SK-N-SH (cell line): ENCODE measurements at regions not wholly inside any gene's neighbourhood (a gene's known extent, or its start where the extent isn't known, plus 50 kb on each side); places are given as distances from the start of the nearest gene placed in this dataset.

Experiments used
- CTCF ChIP-seq: fragments of 200-600 bp; sonication (generic); IDR thresholded peaks from 2 replicates; pipeline ENCODE4 v1.6.1; 2017; ENCODE audit warnings: antibody characterized with exemption, mild to moderate bottlenecking, moderate library complexity
- EP300 ChIP-seq, 2 experiments: IDR thresholded peaks; 2 replicates each; pipeline versions ENCODE4 v1.4.0 to v1.6.1; 2012; ENCODE audit warnings: borderline replicate concordance in 1 of 2, low read depth in 1 of 2, low read length in 1 of 2
- EZH2phosphoT487 ChIP-seq: fragments of 200-600 bp; sonication (generic); IDR thresholded peaks from 2 replicates; pipeline ENCODE4 v1.6.1; 2017; ENCODE audit warnings: low read depth, mixed run types, mild to moderate bottlenecking, antibody characterized with exemption, moderate library complexity, borderline replicate concordance
- MAX ChIP-seq: IDR thresholded peaks from 2 replicates; pipeline ENCODE4 v1.4.0; 2012; ENCODE audit warnings: low read depth
- MXI1 ChIP-seq: IDR thresholded peaks from 2 replicates; pipeline ENCODE4 v1.6.1; 2012; ENCODE audit warnings: mild to moderate bottlenecking, low read depth, low read length, improper control_type of control experiment
- NRF1 ChIP-seq: IDR thresholded peaks from 2 replicates; pipeline ENCODE4 v1.6.1; 2012; ENCODE audit warnings: low read depth, mild to moderate bottlenecking, low read length
- RAD21 ChIP-seq: IDR thresholded peaks from 2 replicates; pipeline ENCODE4 v1.6.1; 2012; ENCODE audit warnings: mild to moderate bottlenecking, low read length
- REST ChIP-seq: IDR thresholded peaks from 2 replicates; pipeline ENCODE4 v1.6.1; 2012; ENCODE audit warnings: mild to moderate bottlenecking, low read depth, low read length, moderate library complexity
- RXRA ChIP-seq: IDR thresholded peaks from 2 replicates; pipeline ENCODE4 v1.4.0; 2012; ENCODE audit warnings: low read depth, mild to moderate bottlenecking, borderline replicate concordance
- SIN3A ChIP-seq: IDR thresholded peaks from 2 replicates; pipeline ENCODE4 v1.6.1; 2012; ENCODE audit warnings: low read depth, mild to moderate bottlenecking, low read length, moderate library complexity, borderline replicate concordance
- TAF1 ChIP-seq: IDR thresholded peaks from 2 replicates; pipeline ENCODE4 v1.6.1; 2012; ENCODE audit warnings: low read depth, mild to moderate bottlenecking, low read length, moderate library complexity, borderline replicate concordance
- YY1 ChIP-seq: IDR thresholded peaks from 2 replicates; pipeline ENCODE4 v1.4.0; 2012; ENCODE audit warnings: low read depth, mild to moderate bottlenecking

- TF ChIP-seq NRF1 (no peak), CTCF (no peak), TAF1 (no peak), REST (no peak), EP300 (IDR thresholded peaks at IDR 0.05; ENCODE audit: borderline replicate concordance in 1 of 2, low read depth in 1 of 2, low read length in 1 of 2) (no peak), EZH2phosphoT487 (no peak), MXI1 (no peak), MAX (no peak), YY1 (no peak), RXRA (no peak), RAD21 (no peak), SIN3A (no peak)
These were observed 110.3 kb downstream of the SLC25A47 start for GRCh38 chr14:100433428-100433814.
